NCI-H2227 (cell line): ENCODE measurements at regions not wholly inside any gene's neighbourhood (a gene's known extent, or its start where the extent isn't known, plus 50 kb on each side); places are given as distances from the start of the nearest gene placed in this dataset.
A peak's percentile ranks its signal among the peaks of the same experiment; 100 is the strongest.
"Not testable (repeated sequence)": the region's sequence is repeated elsewhere in the genome, so short reads cannot be mapped to it uniquely, and the experiment has no call there.

Experiments used
- DNase-seq: peaks from one replicate; lab custom pipeline; 2025; ENCODE audit not compliant: unreplicated experiment; lab: John Stamatoyannopoulos, UW

GRCh38 chr9:117936185-117937130, 232.3 kb downstream of the TLR4 start:
- DNase-seq, result no peak

GRCh38 chr9:117938086-117938485, 233.9 kb downstream of the TLR4 start:
- no peak for DNase-seq

- DNase-seq, result no peak
These were observed 234.7 kb downstream of the TLR4 start for GRCh38 chr9:117938896-117939295.

- DNase-seq, result not testable (repeated sequence)
These were observed 240.5 kb downstream of the TLR4 start for GRCh38 chr9:117944750-117945149.

- no peak for DNase-seq
These were observed 241.1 kb downstream of the TLR4 start for GRCh38 chr9:117945286-117945685.

GRCh38 chr9:117951127-117951526, 246.9 kb downstream of the TLR4 start:
- DNase-seq, result no peak

GRCh38 chr9:117952581-117952980, 248.4 kb downstream of the TLR4 start:
- no peak for DNase-seq

GRCh38 chr9:117957267-117957666, 253.1 kb downstream of the TLR4 start:
- DNase-seq, result no peak

GRCh38 chr9:117958726-117959125, 254.5 kb downstream of the TLR4 start:
- no peak for DNase-seq

- peak; percentile 52 for DNase-seq
These were observed 259.4 kb downstream of the TLR4 start for GRCh38 chr9:117963493-117964090.

GRCh38 chr9:117970276-117971050, 266.3 kb downstream of the TLR4 start:
- no peak for DNase-seq

GRCh38 chr9:117974108-117974507, 269.9 kb downstream of the TLR4 start:
- no peak for DNase-seq

GRCh38 chr9:117979914-117980313, 275.7 kb downstream of the TLR4 start:
- DNase-seq, result no peak

GRCh38 chr9:117987945-117988344, 283.7 kb downstream of the TLR4 start:
- no peak for DNase-seq

- DNase-seq, result no peak
These were observed 287.8 kb downstream of the TLR4 start for GRCh38 chr9:117992006-117992405.

GRCh38 chr9:118000581-118000980, 296.4 kb downstream of the TLR4 start:
- DNase-seq, result no peak

- no peak for DNase-seq
These were observed 299.0 kb downstream of the TLR4 start for GRCh38 chr9:118003240-118003639.

GRCh38 chr9:118008246-118008645, 304.0 kb downstream of the TLR4 start:
- no peak for DNase-seq

- DNase-seq, result no peak
These were observed 305.4 kb downstream of the TLR4 start for GRCh38 chr9:118009614-118010013.

- DNase-seq, result no peak
These were observed 313.5 kb downstream of the TLR4 start for GRCh38 chr9:118017607-118018122.

GRCh38 chr9:118023644-118024043, 319.4 kb downstream of the TLR4 start:
- no peak for DNase-seq
